ENCODE measurements at regions not wholly inside any gene's neighbourhood (a gene's known extent, or its start where the extent isn't known, plus 50 kb on each side); places are given as distances from the start of the nearest gene placed in this dataset.

DNA sequence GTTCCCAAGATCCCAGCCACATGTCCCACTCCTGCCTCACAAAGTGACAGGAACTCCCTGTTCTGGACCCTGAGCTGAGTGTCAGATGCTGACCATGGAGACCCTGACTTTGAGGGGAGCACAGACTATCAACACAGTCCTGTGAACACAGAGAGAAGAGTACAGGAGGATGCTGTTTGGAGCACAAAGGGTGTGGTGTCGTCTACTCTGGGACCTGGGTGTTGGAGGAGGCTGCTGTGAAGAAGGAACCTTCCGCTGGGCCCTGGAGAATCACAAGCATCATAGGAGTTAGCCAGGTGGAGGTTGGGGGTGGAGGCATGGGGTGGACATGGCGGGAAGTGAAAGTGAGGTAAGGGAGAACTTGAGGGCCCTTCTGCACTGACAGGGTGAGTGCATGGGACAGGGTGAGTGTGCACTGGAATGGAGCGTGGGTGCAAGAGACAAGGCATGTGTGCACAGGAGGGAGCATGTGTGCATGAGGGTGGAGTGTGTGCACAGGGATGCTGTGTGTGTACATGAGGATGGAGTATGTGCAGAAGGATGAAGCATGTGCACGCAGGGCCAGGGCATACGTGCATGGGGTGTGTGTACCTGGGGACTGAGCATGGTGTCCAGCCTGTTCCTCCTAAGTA lies 70.7 kb upstream of the ANTXRL start:
- no peaks in the 10 kb centered on the region for H3K79me2 ChIP-seq (ENCODE audit: low read length)
- no peaks in the 10 kb centered on the region for H3K27me3 ChIP-seq (replicated peaks; ENCODE audit: insufficient read depth, low read length)
- H3K9me2 ChIP-seq (replicated peaks; ENCODE audit: insufficient read depth, low read length): no peaks in the 10 kb centered on the region
- no peaks in the 10 kb centered on the region for H3K4me1 ChIP-seq (ENCODE audit: low read length)
- H3K4me3 ChIP-seq (ENCODE audit: low read length): no peak overlapping the region
- no peak overlapping the region for H3K4me2 ChIP-seq (ENCODE audit: low read depth, low read length)
- TF ChIP-seq, protein P1, sequence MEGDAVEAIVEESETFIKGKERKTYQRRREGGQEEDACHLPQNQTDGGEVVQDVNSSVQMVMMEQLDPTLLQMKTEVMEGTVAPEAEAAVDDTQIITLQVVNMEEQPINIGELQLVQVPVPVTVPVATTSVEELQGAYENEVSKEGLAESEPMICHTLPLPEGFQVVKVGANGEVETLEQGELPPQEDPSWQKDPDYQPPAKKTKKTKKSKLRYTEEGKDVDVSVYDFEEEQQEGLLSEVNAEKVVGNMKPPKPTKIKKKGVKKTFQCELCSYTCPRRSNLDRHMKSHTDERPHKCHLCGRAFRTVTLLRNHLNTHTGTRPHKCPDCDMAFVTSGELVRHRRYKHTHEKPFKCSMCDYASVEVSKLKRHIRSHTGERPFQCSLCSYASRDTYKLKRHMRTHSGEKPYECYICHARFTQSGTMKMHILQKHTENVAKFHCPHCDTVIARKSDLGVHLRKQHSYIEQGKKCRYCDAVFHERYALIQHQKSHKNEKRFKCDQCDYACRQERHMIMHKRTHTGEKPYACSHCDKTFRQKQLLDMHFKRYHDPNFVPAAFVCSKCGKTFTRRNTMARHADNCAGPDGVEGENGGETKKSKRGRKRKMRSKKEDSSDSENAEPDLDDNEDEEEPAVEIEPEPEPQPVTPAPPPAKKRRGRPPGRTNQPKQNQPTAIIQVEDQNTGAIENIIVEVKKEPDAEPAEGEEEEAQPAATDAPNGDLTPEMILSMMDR (IDR thresholded peaks at IDR 0.05; ENCODE audit: low read length): no peak
- TF ChIP-seq EZH2 (optimal IDR thresholded peaks at IDR 0.05; ENCODE audit: low read depth, low read length) (no peak), EZH2phosphoT487 (IDR thresholded peaks at IDR 0.05; ENCODE audit: low read length) (no peak)
- H3K9ac ChIP-seq (ENCODE audit: low read length): no peak overlapping the region
- no peak overlapping the region for H3K27ac ChIP-seq (ENCODE audit: low read length)
- no peaks in the 10 kb centered on the region for H3K9me3 ChIP-seq (replicated peaks; ENCODE audit: insufficient read depth, low read length)
- DNase-seq: no peak
- H3K36me3 ChIP-seq (replicated peaks; ENCODE audit: insufficient read depth, low read length): no peaks in the 10 kb centered on the region
- no peaks in the 10 kb centered on the region for H3F3A ChIP-seq (ENCODE audit: insufficient read depth, low read length)
- no peaks in the 10 kb centered on the region for H4K20me1 ChIP-seq (ENCODE audit: insufficient read depth, low read length)
- no peak overlapping the region for H2AFZ ChIP-seq (ENCODE audit: low read length)

- Histone ChIP-seq H3K9me3 (replicated peaks; ENCODE audit: insufficient read depth, low read length) (no peaks in the 10 kb centered on the region), H3K36me3 (replicated peaks; ENCODE audit: insufficient read depth, low read length) (no peaks in the 10 kb centered on the region), H3K9me2 (replicated peaks; ENCODE audit: insufficient read depth, low read length) (no peaks in the 10 kb centered on the region), H3K79me2 (ENCODE audit: low read length) (no peaks in the 10 kb centered on the region), H3K4me2 (ENCODE audit: low read depth, low read length) (no peak overlapping the region), H3K27ac (ENCODE audit: low read length) (no peak overlapping the region), H4K20me1 (ENCODE audit: insufficient read depth, low read length) (no peaks in the 10 kb centered on the region), H3F3A (ENCODE audit: insufficient read depth, low read length) (no peaks in the 10 kb centered on the region), H2AFZ (ENCODE audit: low read length) (no peak overlapping the region), H3K4me1 (ENCODE audit: low read length) (no peaks in the 10 kb centered on the region), H3K27me3 (replicated peaks; ENCODE audit: insufficient read depth, low read length) (no peaks in the 10 kb centered on the region), H3K9ac (ENCODE audit: low read length) (no peak overlapping the region), H3K4me3 (ENCODE audit: low read length) (no peak overlapping the region)
- no peak for DNase-seq
- TF ChIP-seq EZH2phosphoT487 (IDR thresholded peaks at IDR 0.05; ENCODE audit: low read length) (no peak), EZH2 (optimal IDR thresholded peaks at IDR 0.05; ENCODE audit: low read depth, low read length) (no peak)
- TF ChIP-seq, protein P1 (IDR thresholded peaks at IDR 0.05; ENCODE audit: low read length): no peak
These were observed 69.7 kb upstream of the ANTXRL start for GRCh38 chr10:46216836-46217751.

DNA sequence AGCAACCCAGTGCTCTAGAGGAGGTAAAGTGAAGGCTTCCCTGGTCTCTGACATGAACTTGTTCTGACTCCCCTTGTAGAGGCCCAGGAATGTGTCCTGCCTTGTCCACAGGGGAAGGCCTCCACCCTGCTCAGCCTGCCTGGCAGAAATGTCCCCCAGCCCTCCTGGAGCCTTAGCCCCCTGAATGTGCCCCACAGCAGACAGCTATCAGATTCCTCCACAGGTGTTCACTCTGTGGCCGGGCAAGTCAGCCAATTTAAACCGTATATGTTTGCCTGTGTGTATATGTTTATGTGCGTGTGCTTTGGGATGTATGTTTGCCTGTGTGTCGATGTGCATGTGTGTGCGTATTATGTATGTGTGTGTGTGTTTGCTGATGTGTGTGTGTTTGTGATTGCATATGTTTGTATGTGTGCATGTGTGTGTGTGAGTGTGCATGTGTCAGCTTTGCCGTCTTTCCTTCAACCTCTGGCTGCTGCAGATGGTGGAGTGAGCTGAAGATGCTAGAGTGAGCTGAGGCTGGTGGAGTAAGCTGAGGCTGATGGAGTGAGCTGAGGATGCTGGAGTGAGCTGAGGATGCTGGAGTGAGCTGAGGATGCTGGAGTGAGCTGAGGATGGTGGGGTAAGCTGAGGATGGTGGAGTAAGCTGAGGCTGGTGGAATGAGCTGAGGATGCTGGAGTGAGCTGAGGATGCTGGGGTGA lies 68.9 kb upstream of the ANTXRL start:
- H3F3A ChIP-seq (ENCODE audit: insufficient read depth, low read length): no peaks in the 10 kb centered on the region
- no peak for DNase-seq
- H3K79me2 ChIP-seq (ENCODE audit: low read length): no peaks in the 10 kb centered on the region
- H3K9me2 ChIP-seq (replicated peaks; ENCODE audit: insufficient read depth, low read length): no peaks in the 10 kb centered on the region
- no peaks in the 10 kb centered on the region for H3K36me3 ChIP-seq (replicated peaks; ENCODE audit: insufficient read depth, low read length)
- no peaks in the 10 kb centered on the region for H4K20me1 ChIP-seq (ENCODE audit: insufficient read depth, low read length)
- H3K9ac ChIP-seq (ENCODE audit: low read length): no peak overlapping the region
- H2AFZ ChIP-seq (ENCODE audit: low read length): no peak overlapping the region
- H3K9me3 ChIP-seq (replicated peaks; ENCODE audit: insufficient read depth, low read length): no peaks in the 10 kb centered on the region
- H3K27ac ChIP-seq (ENCODE audit: low read length): no peak overlapping the region
- H3K4me1 ChIP-seq (ENCODE audit: low read length): no peaks in the 10 kb centered on the region
- no peak overlapping the region for H3K4me3 ChIP-seq (ENCODE audit: low read length)
- no peaks in the 10 kb centered on the region for H3K27me3 ChIP-seq (replicated peaks; ENCODE audit: insufficient read depth, low read length)
- TF ChIP-seq, protein P1 (IDR thresholded peaks at IDR 0.05; ENCODE audit: low read length): no peak
- TF ChIP-seq EZH2 (optimal IDR thresholded peaks at IDR 0.05; ENCODE audit: low read depth, low read length): no peak
- TF ChIP-seq EZH2phosphoT487 (IDR thresholded peaks at IDR 0.05; ENCODE audit: low read length): no peak
- H3K4me2 ChIP-seq (ENCODE audit: low read depth, low read length): no peak overlapping the region
